ENCODE measurements at regions not wholly inside any gene's neighbourhood (a gene's known extent, or its start where the extent isn't known, plus 50 kb on each side); places are given as distances from the start of the nearest gene placed in this dataset.

GRCh38 chr10:36507715-36508114 is 617.7 kb upstream of the ANKRD30A start:
- Histone ChIP-seq H3K4me3 (ENCODE audit: low read length) (no peak overlapping the region), H3K9me3 (replicated peaks; ENCODE audit: control insufficient read depth, low read depth, low read length) (no peaks in the 10 kb centered on the region), H3K4me1 (ENCODE audit: control insufficient read depth, insufficient read depth, low read length) (peaks cover 5% of the 10 kb centered on the region), H3K36me3 (ENCODE audit: control insufficient read depth, insufficient read depth, low read length) (no peaks in the 10 kb centered on the region), H3K27me3 (ENCODE audit: control insufficient read depth, insufficient read depth, low read length) (no peaks in the 10 kb centered on the region), H3K27ac (ENCODE audit: low read length) (no peak overlapping the region)
- 36% methylated on average over 3 of the region's 3 CpGs for WGBS (ENCODE audit: insufficient coverage)
- DNase-seq = no peak

GRCh38 chr10:36506697-36507496 is 618.5 kb upstream of the ANKRD30A start:
- H3K27me3 ChIP-seq (ENCODE audit: control insufficient read depth, insufficient read depth, low read length) = no peaks in the 10 kb centered on the region
- no peak overlapping the region for H3K4me3 ChIP-seq (ENCODE audit: low read length)
- H3K36me3 ChIP-seq (ENCODE audit: control insufficient read depth, insufficient read depth, low read length) = no peaks in the 10 kb centered on the region
- H3K9me3 ChIP-seq (replicated peaks; ENCODE audit: control insufficient read depth, low read depth, low read length) = no peaks in the 10 kb centered on the region
- 42% methylated on average over 2 of the region's 5 CpGs for WGBS (ENCODE audit: insufficient coverage)
- H3K27ac ChIP-seq (ENCODE audit: low read length) = peak overlapping the region; percentile 38
- peak; percentile 88 for DNase-seq
- H3K4me1 ChIP-seq (ENCODE audit: control insufficient read depth, insufficient read depth, low read length) = peaks cover 5% of the 10 kb centered on the region

GRCh38 chr10:36506261-36506660 is 619.1 kb upstream of the ANKRD30A start:
- no peaks in the 10 kb centered on the region for H3K9me3 ChIP-seq (replicated peaks; ENCODE audit: control insufficient read depth, low read depth, low read length)
- peak overlapping the region; percentile 38 for H3K27ac ChIP-seq (ENCODE audit: low read length)
- H3K4me3 ChIP-seq (ENCODE audit: low read length) = no peak overlapping the region
- no peaks in the 10 kb centered on the region for H3K27me3 ChIP-seq (ENCODE audit: control insufficient read depth, insufficient read depth, low read length)
- no peak for DNase-seq
- WGBS (ENCODE audit: insufficient coverage) = no CpG with 5 or more reads among the region's 4 CpGs
- peaks cover 5% of the 10 kb centered on the region for H3K4me1 ChIP-seq (ENCODE audit: control insufficient read depth, insufficient read depth, low read length)
- H3K36me3 ChIP-seq (ENCODE audit: control insufficient read depth, insufficient read depth, low read length) = no peaks in the 10 kb centered on the region

- Histone ChIP-seq H3K9me3 (replicated peaks; ENCODE audit: control insufficient read depth, low read depth, low read length) (no peaks in the 10 kb centered on the region), H3K4me1 (ENCODE audit: control insufficient read depth, insufficient read depth, low read length) (peaks cover 5% of the 10 kb centered on the region), H3K36me3 (ENCODE audit: control insufficient read depth, insufficient read depth, low read length) (no peaks in the 10 kb centered on the region), H3K4me3 (ENCODE audit: low read length) (no peak overlapping the region), H3K27ac (ENCODE audit: low read length) (no peak overlapping the region), H3K27me3 (ENCODE audit: control insufficient read depth, insufficient read depth, low read length) (no peaks in the 10 kb centered on the region)
- WGBS (ENCODE audit: insufficient coverage) = 83% methylated on average over 2 of the region's 4 CpGs
- DNase-seq = peak; percentile 53
Measured at GRCh38 chr10:36504758-36505157, 620.6 kb upstream of the ANKRD30A start.

- no peaks in the 10 kb centered on the region for H3K36me3 ChIP-seq (ENCODE audit: control insufficient read depth, insufficient read depth, low read length)
- H3K9me3 ChIP-seq (replicated peaks; ENCODE audit: control insufficient read depth, low read depth, low read length) = no peaks in the 10 kb centered on the region
- no CpG with 5 or more reads among the region's 1 CpG for WGBS (ENCODE audit: insufficient coverage)
- H3K4me1 ChIP-seq (ENCODE audit: control insufficient read depth, insufficient read depth, low read length) = peaks cover 2% of the 10 kb centered on the region
- H3K27ac ChIP-seq (ENCODE audit: low read length) = no peak overlapping the region
- no peaks in the 10 kb centered on the region for H3K27me3 ChIP-seq (ENCODE audit: control insufficient read depth, insufficient read depth, low read length)
- H3K4me3 ChIP-seq (ENCODE audit: low read length) = no peak overlapping the region
- DNase-seq = peak; percentile 54
Measured at GRCh38 chr10:36500266-36500665, 625.1 kb upstream of the ANKRD30A start.

DNA sequence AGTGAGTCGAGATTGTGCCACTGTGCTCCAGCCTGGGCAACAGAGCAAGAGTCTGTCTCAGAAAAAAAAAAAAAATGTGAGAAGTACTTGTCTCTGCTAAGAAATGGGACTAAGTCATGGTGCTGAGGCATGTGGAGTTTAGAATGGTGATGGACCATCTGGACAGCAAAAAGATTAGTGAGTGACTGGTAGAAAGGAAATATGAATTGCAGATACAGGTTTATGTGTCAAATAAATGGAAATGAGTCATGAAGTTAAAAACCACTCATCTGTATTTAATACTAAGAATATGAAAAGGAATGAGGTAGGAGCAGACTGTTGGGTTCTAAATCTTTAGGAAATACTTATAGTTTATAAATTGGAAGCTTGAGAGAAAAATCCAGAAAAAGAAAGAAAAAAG is 625.7 kb upstream of the ANKRD30A start:
- Histone ChIP-seq H3K27ac (ENCODE audit: low read length) (no peak overlapping the region), H3K4me1 (ENCODE audit: control insufficient read depth, insufficient read depth, low read length) (no peaks in the 10 kb centered on the region), H3K4me3 (ENCODE audit: low read length) (no peak overlapping the region), H3K9me3 (replicated peaks; ENCODE audit: control insufficient read depth, low read depth, low read length) (no peaks in the 10 kb centered on the region), H3K27me3 (ENCODE audit: control insufficient read depth, insufficient read depth, low read length) (no peaks in the 10 kb centered on the region), H3K36me3 (ENCODE audit: control insufficient read depth, insufficient read depth, low read length) (no peaks in the 10 kb centered on the region)
- no peak for DNase-seq
- 100% methylated on average over 1 of the region's 1 CpG for WGBS (ENCODE audit: insufficient coverage)

DNA sequence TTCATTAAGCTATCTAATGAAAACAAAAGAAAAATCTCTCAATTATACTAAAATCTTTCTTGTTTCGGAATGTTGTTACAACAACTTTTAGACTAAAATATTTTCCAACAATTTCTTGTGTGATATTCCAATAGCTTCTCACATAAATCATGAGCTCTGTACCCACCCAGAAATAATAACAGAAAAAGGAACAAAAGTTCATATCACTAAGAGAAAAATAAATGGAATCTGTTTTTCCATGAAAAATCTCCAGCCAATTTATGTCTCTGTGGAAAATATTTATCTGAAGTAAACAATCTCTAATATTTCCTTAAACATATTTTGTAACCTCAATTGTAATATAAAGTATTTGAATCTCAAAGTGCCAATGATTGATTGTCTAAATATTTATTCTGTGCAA is 628.6 kb upstream of the ANKRD30A start:
- WGBS (ENCODE audit: insufficient coverage) = no CpG with 5 or more reads among the region's 1 CpG
- Histone ChIP-seq H3K4me3 (ENCODE audit: low read length) (no peak overlapping the region), H3K27me3 (ENCODE audit: control insufficient read depth, insufficient read depth, low read length) (no peaks in the 10 kb centered on the region), H3K27ac (ENCODE audit: low read length) (no peak overlapping the region), H3K36me3 (ENCODE audit: control insufficient read depth, insufficient read depth, low read length) (no peaks in the 10 kb centered on the region), H3K4me1 (ENCODE audit: control insufficient read depth, insufficient read depth, low read length) (peaks cover 2% of the 10 kb centered on the region), H3K9me3 (replicated peaks; ENCODE audit: control insufficient read depth, low read depth, low read length) (no peaks in the 10 kb centered on the region)
- DNase-seq = peak; percentile 70

DNA sequence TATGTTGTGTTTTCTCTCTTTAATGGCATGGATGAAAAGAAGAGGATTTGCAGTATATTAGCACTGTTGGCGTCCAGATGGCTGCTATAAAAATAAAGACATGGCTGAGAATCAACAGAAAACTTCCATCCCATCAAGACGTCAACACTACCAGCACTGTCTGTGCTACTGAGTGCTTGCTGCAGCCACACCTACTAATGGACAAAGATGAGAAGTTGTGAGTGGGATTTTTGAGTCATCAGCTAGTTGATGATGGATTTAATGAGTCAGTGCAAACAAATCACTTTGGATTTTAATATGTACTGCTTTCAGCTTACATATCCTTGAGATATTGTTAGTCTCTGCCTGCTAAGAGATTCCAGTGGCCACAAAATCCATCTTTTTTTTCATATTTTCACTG is 631.0 kb upstream of the ANKRD30A start:
- H3K27me3 ChIP-seq (ENCODE audit: control insufficient read depth, insufficient read depth, low read length) = no peaks in the 10 kb centered on the region
- H3K4me3 ChIP-seq (ENCODE audit: low read length) = no peak overlapping the region
- H3K27ac ChIP-seq (ENCODE audit: low read length) = no peak overlapping the region
- H3K36me3 ChIP-seq (ENCODE audit: control insufficient read depth, insufficient read depth, low read length) = no peaks in the 10 kb centered on the region
- WGBS (ENCODE audit: insufficient coverage) = no CpG with 5 or more reads among the region's 2 CpGs
- peaks cover 12% of the 10 kb centered on the region for H3K4me1 ChIP-seq (ENCODE audit: control insufficient read depth, insufficient read depth, low read length)
- H3K9me3 ChIP-seq (replicated peaks; ENCODE audit: control insufficient read depth, low read depth, low read length) = no peaks in the 10 kb centered on the region
- peak; percentile 87 for DNase-seq

- Histone ChIP-seq H3K4me3 (ENCODE audit: low read length) (no peak overlapping the region), H3K9me3 (replicated peaks; ENCODE audit: control insufficient read depth, low read depth, low read length) (no peaks in the 10 kb centered on the region), H3K27ac (ENCODE audit: low read length) (no peak overlapping the region), H3K4me1 (ENCODE audit: control insufficient read depth, insufficient read depth, low read length) (peaks cover 20% of the 10 kb centered on the region), H3K36me3 (ENCODE audit: control insufficient read depth, insufficient read depth, low read length) (no peaks in the 10 kb centered on the region), H3K27me3 (ENCODE audit: control insufficient read depth, insufficient read depth, low read length) (no peaks in the 10 kb centered on the region)
- peak; percentile 65 for DNase-seq
- WGBS (ENCODE audit: insufficient coverage) = no CpG with 5 or more reads among the region's 1 CpG
Measured at GRCh38 chr10:36493516-36493880, 631.9 kb upstream of the ANKRD30A start.

DNA sequence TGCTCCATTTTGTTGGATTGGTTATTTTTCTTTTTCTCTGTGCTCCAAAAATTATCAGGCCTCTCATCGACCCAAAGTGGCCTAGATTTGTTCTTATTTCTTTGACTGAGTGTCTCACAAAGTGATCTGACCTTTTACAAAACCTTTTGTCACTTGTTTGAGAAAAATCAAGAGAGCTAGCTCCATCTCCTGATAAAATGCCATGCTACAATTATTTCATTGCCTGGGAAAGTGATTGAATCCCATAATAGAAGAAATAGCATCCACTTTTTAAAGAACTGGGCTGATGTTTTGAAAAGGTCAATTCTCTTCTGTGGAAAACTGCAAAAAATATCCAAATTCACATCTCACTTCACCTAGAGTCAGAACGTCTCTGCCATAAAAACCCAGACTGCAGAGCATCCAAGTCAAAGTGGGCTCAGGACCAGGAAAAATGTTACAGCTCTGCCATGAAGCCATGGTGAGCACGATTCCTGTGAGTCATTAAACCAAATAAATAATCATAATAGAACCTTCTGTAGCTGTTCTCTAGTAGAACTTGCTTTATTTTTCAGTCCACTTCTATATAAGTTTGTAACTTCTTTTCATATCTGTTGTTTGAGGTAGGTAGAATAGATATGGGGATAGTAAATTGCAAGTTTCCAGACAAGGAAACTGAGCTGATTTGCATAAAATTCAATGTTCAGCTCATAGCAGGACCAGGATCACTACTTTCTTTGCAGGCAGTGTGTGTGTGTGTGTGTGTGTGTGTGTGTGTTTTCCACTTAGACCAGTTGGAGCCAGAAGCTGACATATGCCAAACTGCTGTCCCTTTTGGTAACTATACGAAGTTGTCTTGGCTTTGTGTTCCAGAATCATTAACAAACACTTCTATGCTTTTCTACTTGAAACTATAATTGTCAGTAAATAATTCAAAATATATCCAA is 632.5 kb upstream of the ANKRD30A start:
- no peak overlapping the region for H3K27ac ChIP-seq (ENCODE audit: low read length)
- H3K27me3 ChIP-seq (ENCODE audit: control insufficient read depth, insufficient read depth, low read length) = no peaks in the 10 kb centered on the region
- peaks cover 20% of the 10 kb centered on the region for H3K4me1 ChIP-seq (ENCODE audit: control insufficient read depth, insufficient read depth, low read length)
- 0% methylated on average over 1 of the region's 4 CpGs for WGBS (ENCODE audit: insufficient coverage)
- H3K4me3 ChIP-seq (ENCODE audit: low read length) = no peak overlapping the region
- H3K36me3 ChIP-seq (ENCODE audit: control insufficient read depth, insufficient read depth, low read length) = no peaks in the 10 kb centered on the region
- DNase-seq = peak; percentile 89
- no peaks in the 10 kb centered on the region for H3K9me3 ChIP-seq (replicated peaks; ENCODE audit: control insufficient read depth, low read depth, low read length)

Measured in muscle of leg (tissue), 3 donors.